Activated T-cell treated with anti-CD3 and anti-CD28 coated beads, Interleukin-2, amount 50 U/mL, for 24 hours (primary cell): ENCODE measurements at regions not wholly inside any gene's neighbourhood (a gene's known extent, or its start where the extent isn't known, plus 50 kb on each side); places are given as distances from the start of the nearest gene placed in this dataset.

Experiments used
- DNase-seq: peaks from one replicate; pipeline ENCODE4 v3.0.0-alpha.2; 2020
- H3K27ac Mint-ChIP-seq: 2 replicates; pipeline ENCODE4 v1.8.0; 2020; ENCODE audit warnings: mild to moderate bottlenecking, mixed read lengths
- H3K27me3 Mint-ChIP-seq: 2 replicates; pipeline ENCODE4 v1.8.0; 2020; ENCODE audit warnings: mixed read lengths
- H3K36me3 Mint-ChIP-seq: 2 replicates; pipeline ENCODE4 v1.8.0; 2020; ENCODE audit warnings: low read depth, mixed read lengths
- H3K4me1 Mint-ChIP-seq: 2 replicates; pipeline ENCODE4 v1.8.0; 2020; ENCODE audit warnings: low read depth, mixed read lengths
- H3K4me3 Mint-ChIP-seq: 2 replicates; pipeline ENCODE4 v1.8.0; 2020; ENCODE audit warnings: mild to moderate bottlenecking, moderate library complexity, mixed read lengths
- H3K9me3 Mint-ChIP-seq: 2 replicates; pipeline ENCODE4 v1.8.0; 2020; ENCODE audit warnings: mixed read lengths

DNA sequence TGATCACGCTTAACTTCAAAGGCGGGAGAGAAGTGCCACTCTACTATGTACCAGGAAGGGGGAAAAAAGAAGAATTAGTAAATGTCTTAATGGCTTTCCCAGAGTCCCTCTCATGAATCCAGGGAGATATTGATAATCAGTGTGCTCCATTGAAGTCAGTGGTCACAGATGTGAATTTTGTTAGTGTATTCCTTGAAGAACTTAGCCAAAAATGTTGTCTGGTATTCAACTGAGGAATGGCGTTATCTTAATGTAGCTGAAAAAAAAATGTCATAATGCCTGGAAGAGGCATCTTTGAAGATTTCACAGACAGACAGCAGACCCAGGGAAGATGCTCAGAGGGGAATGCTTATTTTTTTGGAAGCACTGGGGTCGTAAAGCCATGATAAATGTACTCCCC, 250.4 kb downstream of the WDR11 start:
- H3K4me3 Mint-ChIP-seq = no peak overlapping the region
- no peaks in the 10 kb centered on the region for H3K36me3 Mint-ChIP-seq
- H3K27ac Mint-ChIP-seq = no peak overlapping the region
- no peak for DNase-seq
- no peaks in the 10 kb centered on the region for H3K27me3 Mint-ChIP-seq
- H3K4me1 Mint-ChIP-seq = no peaks in the 10 kb centered on the region
- H3K9me3 Mint-ChIP-seq = no peaks in the 10 kb centered on the region

DNA sequence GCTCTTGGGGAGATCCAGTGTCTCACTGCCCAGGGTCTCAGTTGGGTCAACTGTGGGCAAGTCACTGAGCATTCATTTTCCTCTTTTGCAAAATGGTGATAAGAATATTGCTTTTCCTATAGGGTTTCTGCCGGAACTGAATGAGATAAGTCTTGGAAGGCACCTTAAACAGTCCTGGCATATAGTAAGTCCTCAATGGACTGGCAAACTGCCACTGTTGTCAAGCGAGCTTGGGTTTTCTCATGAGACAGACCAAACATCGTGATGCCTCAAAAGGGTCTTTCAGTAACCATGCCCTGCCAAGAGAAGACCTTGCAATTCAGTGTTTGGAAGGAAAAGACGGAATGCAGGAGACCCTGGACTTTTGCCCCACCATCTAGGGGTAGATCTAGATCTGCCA, 251.5 kb downstream of the WDR11 start:
- no peak for DNase-seq
- H3K27ac Mint-ChIP-seq = no peak overlapping the region
- H3K4me3 Mint-ChIP-seq = no peak overlapping the region
- no peaks in the 10 kb centered on the region for H3K9me3 Mint-ChIP-seq
- no peaks in the 10 kb centered on the region for H3K4me1 Mint-ChIP-seq
- H3K36me3 Mint-ChIP-seq = no peaks in the 10 kb centered on the region
- no peaks in the 10 kb centered on the region for H3K27me3 Mint-ChIP-seq

DNA sequence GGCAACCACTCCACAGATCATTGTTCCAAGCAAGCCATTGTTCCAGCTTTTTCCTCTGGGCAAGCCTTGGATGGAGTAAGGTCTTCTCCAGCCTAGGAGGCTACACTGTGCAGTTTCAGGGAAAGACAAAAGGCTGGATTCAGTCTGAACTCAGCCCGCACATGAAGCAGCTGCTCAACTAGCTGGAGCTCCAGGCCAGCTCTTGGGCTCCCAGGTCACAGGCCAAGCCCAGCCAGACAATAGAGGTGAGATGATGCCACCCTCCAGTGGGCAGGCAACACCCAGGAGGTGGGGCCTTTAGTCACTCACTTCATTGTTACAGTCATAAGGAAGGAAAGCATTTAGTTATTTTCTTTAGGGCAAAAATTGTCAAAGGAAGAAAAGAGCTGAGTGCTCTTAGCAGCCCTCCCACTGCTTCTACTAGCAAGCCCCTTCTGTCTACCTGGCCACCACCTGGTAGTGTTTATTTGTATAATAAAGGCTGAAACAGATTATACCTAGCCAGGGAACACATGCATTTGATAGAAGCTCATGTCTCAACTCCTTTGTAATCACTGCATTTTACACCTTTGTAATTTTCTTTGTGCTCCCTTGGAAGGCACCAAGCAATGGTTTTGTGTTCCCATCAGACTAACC, 253.4 kb downstream of the WDR11 start:
- Mint-ChIP-seq H3K9me3 (no peaks in the 10 kb centered on the region), H3K36me3 (no peaks in the 10 kb centered on the region), H3K27ac (no peak overlapping the region), H3K4me3 (no peak overlapping the region), H3K27me3 (no peaks in the 10 kb centered on the region), H3K4me1 (no peaks in the 10 kb centered on the region)
- no peak for DNase-seq

DNA sequence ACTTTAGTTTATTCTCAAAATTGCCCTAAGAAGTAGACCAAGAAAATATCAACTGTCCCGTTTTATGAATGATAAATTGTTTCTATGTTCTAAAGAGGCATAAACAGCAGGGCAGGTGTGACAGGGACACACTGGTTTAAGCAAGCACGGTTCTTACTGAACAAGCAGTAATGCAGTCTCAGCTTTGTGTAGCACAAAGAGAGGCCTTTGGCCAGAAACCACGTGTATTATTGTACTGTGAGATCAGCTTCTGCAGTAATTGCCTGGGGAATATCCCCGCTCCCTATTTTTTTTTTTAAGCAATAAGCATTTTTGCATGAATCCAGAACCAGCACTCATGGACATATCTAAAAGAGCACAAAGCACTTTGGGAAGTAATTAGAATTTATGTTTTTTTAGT, 255.4 kb downstream of the WDR11 start:
- Mint-ChIP-seq H3K4me1 (no peaks in the 10 kb centered on the region), H3K27ac (no peak overlapping the region), H3K36me3 (no peaks in the 10 kb centered on the region), H3K4me3 (no peak overlapping the region), H3K9me3 (no peaks in the 10 kb centered on the region), H3K27me3 (no peaks in the 10 kb centered on the region)
- DNase-seq = no peak

DNA sequence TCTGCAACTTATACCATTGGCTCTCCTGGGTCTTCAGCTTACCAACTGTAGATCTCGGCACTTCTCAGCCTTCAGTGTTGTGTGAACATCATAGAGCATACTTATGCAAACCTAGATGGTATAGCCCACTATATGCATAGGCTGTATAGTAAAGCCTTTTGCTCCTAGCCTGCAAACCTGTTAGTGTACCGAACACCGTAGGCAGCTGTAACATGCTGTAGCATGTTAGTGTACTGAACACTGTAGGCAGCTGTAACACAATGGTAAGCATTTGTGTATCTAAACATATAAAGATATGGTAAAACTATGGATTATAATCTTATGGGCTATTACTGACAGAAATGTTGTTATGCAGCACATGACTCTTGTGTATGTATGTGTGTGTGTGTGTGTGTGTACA, 256.9 kb downstream of the WDR11 start:
- Mint-ChIP-seq H3K9me3 (no peaks in the 10 kb centered on the region), H3K27ac (no peak overlapping the region), H3K27me3 (no peaks in the 10 kb centered on the region), H3K36me3 (no peaks in the 10 kb centered on the region), H3K4me1 (no peaks in the 10 kb centered on the region), H3K4me3 (no peak overlapping the region)
- DNase-seq = no peak

DNA sequence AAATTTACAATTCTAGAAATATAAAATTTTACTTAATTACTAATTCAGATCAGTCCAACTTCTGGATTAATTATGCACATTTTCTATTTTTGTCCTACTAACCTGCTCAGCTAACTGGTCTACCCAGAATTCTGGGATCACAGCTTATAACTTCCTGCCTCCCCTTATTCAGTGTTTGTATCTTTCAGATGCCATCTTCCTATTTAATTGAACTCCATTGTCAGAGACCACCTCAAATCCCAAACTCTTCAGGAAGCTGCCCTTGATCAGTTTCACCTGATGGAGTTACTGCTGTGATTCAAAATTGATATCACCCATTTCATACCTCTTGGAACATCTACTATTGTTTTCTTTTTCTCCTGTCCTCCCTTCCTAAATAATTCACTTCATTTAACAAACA, 259.2 kb downstream of the WDR11 start:
- no peaks in the 10 kb centered on the region for H3K36me3 Mint-ChIP-seq
- H3K4me1 Mint-ChIP-seq = no peaks in the 10 kb centered on the region
- no peak for DNase-seq
- H3K27ac Mint-ChIP-seq = no peak overlapping the region
- no peaks in the 10 kb centered on the region for H3K9me3 Mint-ChIP-seq
- H3K4me3 Mint-ChIP-seq = no peak overlapping the region
- H3K27me3 Mint-ChIP-seq = no peaks in the 10 kb centered on the region

DNA sequence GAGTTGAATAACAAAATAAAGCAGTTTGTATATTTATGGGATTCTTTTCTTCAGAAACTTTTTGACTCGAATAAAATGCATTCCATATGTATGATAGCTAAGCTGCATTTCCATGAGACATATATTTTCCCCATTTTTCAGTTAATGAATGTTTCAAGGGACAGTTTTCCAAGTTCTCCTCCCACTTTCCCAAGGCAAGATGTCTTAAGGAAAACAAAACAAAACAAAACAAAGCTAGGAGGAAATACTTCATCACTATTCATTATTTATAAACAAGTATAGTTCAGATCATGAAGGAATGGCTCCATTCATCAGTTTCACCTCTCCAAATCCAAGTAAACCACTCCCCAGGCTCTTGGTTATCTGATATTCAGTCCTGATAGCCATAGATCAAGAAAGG, 261.0 kb downstream of the WDR11 start:
- no peak overlapping the region for H3K4me3 Mint-ChIP-seq
- no peaks in the 10 kb centered on the region for H3K27me3 Mint-ChIP-seq
- H3K9me3 Mint-ChIP-seq = peaks cover 7% of the 10 kb centered on the region
- no peak for DNase-seq
- no peak overlapping the region for H3K27ac Mint-ChIP-seq
- H3K36me3 Mint-ChIP-seq = no peaks in the 10 kb centered on the region
- no peaks in the 10 kb centered on the region for H3K4me1 Mint-ChIP-seq

DNA sequence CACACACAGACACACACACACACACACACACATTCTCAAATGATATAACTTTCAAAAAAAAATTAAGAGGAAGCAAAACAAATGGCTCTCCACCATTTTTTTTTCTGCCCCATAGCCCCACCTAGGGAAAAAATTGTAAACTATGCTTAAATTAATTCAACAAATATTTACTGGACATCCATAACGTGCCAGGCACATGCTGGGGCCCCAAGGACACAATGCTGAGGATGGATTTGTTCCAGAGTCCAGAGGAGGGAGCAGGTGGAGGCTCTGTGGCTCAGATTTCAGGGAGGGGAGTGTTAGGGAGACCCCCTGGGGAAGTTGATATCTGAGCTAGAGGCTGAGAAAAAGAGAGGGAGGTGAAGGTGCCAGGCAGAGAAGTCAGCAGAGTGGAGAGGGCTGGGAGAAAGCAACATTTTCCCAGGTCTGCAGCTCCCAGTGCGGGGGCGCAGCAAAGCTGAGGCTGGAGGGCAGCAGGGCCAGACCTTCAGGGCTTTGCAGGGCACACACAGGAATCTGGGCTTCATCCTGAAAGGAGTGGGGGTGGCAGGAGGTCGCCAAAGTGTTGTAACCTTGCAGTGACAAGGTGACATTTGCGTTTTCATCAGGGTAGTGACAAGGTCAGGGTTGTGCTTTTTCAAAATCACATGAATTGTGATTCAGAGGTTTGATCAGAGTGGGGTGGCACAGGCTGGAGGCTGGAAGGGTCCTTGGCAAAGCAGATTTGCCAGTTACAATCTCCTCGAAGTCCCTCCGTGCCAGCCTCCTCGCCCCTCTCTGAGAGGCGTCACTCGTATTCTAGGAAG, 261.6 kb downstream of the WDR11 start:
- H3K27me3 Mint-ChIP-seq = no peaks in the 10 kb centered on the region
- H3K4me3 Mint-ChIP-seq = no peak overlapping the region
- H3K9me3 Mint-ChIP-seq = peaks cover 7% of the 10 kb centered on the region
- H3K27ac Mint-ChIP-seq = no peak overlapping the region
- no peak for DNase-seq
- no peaks in the 10 kb centered on the region for H3K4me1 Mint-ChIP-seq
- H3K36me3 Mint-ChIP-seq = no peaks in the 10 kb centered on the region

DNA sequence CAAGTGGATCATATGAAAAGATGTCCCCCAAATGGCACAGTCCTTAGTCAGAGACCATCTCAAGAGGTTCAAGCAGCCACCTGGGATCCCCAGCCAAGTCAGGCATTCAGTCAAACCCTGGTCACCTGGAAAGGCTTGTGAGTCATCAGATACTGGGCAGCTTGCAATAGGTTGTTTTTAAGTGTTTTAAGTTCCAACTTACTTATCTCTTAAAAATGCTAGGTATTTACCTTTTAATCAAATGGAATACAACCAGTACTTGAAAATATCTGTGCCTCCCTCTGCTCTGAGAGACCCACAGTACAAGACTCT, 262.2 kb downstream of the WDR11 start:
- no peaks in the 10 kb centered on the region for H3K27me3 Mint-ChIP-seq
- DNase-seq = no peak
- H3K4me3 Mint-ChIP-seq = no peak overlapping the region
- H3K4me1 Mint-ChIP-seq = no peaks in the 10 kb centered on the region
- H3K27ac Mint-ChIP-seq = no peak overlapping the region
- peaks cover 7% of the 10 kb centered on the region for H3K9me3 Mint-ChIP-seq
- H3K36me3 Mint-ChIP-seq = no peaks in the 10 kb centered on the region

DNA sequence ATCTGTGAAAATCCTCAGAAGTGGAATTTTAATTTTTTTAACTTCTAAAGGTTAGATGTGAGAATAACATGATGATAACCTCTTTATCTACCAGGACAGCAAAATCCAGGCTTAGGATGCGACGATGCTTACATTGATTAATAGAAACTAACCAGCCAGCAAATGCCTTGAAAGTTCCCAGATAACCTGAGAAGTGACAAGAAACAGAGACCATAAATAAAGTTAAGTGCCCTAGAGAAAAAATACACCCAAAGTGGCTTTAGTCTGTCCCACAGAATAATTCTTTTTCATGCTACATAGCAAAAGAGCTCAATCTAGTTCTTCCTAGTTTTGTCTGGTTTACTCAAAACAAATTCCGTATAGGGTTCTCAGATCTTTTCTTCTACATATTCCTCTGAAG, 262.7 kb downstream of the WDR11 start:
- Mint-ChIP-seq H3K27ac (no peak overlapping the region), H3K36me3 (no peaks in the 10 kb centered on the region), H3K4me1 (no peaks in the 10 kb centered on the region), H3K9me3 (peaks cover 7% of the 10 kb centered on the region), H3K27me3 (no peaks in the 10 kb centered on the region), H3K4me3 (no peak overlapping the region)
- DNase-seq = no peak

DNA sequence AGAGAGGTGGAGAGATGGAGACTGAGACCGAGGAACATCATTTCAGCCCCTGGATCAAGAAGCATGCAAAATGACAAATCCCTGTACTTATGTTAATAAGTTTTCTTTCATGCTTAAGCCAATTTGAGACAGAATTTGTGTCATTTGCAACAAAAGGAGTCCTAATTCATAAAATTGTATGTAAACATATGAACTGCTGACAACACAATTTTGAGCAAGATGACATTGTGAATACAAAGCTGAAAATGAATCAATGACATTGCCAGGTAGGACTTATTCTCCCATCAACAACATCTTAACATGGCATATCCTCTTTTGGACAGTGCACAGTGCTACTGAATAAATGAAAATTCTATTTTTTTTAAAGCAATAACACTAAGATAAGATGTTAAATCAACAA, 264.0 kb downstream of the WDR11 start:
- Mint-ChIP-seq H3K27me3 (no peaks in the 10 kb centered on the region), H3K4me3 (no peak overlapping the region), H3K27ac (no peak overlapping the region), H3K9me3 (peaks cover 7% of the 10 kb centered on the region), H3K4me1 (no peaks in the 10 kb centered on the region), H3K36me3 (no peaks in the 10 kb centered on the region)
- DNase-seq = no peak

DNA sequence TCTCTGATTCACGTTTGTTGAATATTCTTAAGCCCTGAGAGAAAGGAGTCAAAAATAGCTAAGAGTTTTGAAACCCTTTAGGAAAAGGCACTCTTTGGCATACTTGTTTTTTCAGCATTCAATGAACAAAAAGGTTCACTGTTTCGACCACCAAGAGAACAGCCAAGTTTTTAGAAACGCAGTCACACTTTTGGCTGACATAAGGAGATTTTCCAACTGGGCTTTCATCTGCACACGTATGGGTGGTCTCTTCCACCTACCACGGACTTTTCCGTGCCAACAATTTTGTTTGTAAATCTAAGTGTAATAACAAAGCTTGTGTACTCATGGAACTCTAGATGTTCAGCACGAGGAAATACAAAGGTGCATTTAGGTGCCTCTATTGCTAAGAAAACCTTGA, 270.3 kb downstream of the WDR11 start:
- H3K27me3 Mint-ChIP-seq = no peaks in the 10 kb centered on the region
- no peak overlapping the region for H3K27ac Mint-ChIP-seq
- DNase-seq = no peak
- H3K9me3 Mint-ChIP-seq = peaks cover under 1% of the 10 kb centered on the region
- no peak overlapping the region for H3K4me3 Mint-ChIP-seq
- H3K4me1 Mint-ChIP-seq = no peaks in the 10 kb centered on the region
- H3K36me3 Mint-ChIP-seq = no peaks in the 10 kb centered on the region

DNA sequence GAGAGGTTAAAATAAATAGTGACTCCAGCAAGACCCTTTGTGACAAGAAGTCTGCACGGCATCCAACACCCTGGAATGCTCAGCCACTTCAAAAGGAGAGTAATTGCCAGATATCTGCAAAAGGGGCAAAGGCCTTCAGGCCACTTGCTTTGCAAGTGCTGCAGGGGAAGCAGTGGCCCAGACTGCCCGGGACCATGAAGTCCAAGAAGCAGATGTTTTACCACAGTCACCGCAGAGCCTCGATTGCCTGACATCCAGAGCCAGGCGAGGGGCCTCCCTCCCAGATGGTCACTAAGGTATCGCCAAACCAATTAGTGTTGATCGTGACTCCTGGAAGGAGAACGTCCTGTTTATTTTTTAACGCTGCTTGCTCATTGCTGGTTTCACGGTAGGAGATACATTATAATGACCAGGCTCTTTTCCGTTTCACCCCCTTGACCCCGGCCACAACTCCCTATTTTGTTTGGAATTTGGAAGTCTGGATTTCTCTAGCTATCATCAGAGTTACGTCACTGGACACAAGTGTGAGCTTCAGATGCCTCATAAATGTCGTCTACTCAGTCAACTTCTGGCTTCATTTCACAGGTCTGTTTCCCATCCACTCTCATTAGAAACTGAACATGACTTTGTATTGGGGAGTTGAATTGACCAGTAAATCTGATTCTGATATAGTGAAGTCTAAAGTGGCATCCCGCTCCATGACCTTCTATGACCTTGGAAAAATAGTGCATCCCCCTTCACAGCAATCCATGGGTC, 276.2 kb downstream of the WDR11 start:
- Mint-ChIP-seq H3K9me3 (no peaks in the 10 kb centered on the region), H3K4me1 (no peaks in the 10 kb centered on the region), H3K4me3 (no peak overlapping the region), H3K36me3 (no peaks in the 10 kb centered on the region), H3K27me3 (no peaks in the 10 kb centered on the region), H3K27ac (no peak overlapping the region)
- DNase-seq = no peak

DNA sequence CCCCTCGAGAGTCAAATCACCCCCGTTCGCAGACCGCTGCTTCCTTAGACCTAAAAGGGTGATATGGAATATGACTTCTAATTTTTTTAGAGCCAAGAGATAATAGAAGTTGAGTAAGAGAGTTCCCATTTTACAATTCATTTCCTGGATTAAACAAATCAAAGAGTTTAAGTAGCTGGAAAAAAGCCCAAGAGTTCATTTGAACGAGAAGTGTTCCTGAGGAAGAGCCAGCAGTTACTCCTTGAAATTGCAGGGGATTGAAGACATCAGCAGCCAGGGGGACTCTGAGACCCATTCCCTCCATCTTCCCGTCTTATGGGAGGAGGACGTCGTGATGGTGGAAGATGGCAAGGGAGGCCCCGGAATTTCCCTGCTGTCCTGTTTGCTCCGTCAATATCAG, 277.0 kb downstream of the WDR11 start:
- DNase-seq = no peak
- H3K4me1 Mint-ChIP-seq = no peaks in the 10 kb centered on the region
- no peaks in the 10 kb centered on the region for H3K27me3 Mint-ChIP-seq
- H3K36me3 Mint-ChIP-seq = no peaks in the 10 kb centered on the region
- H3K9me3 Mint-ChIP-seq = no peaks in the 10 kb centered on the region
- no peak overlapping the region for H3K4me3 Mint-ChIP-seq
- H3K27ac Mint-ChIP-seq = no peak overlapping the region

DNA sequence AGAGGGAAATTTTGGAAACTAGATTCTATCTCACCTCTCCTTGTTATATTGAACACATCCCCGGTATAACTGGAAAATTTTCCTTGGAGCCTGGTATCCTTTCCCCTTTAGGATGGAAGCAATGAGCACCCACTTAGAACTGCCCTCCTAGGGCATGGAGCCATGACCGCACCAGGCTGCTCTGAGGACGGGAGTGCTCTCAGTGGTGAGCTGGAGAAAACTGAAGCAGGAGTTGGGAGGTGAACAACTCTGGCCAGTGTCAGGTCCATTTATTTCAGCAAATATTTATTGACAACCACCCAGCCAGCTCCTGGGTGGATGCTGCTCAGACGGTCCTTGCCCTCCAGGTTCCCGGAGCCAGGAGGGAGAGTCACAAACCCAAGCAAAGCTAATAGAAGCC, 278.1 kb downstream of the WDR11 start:
- Mint-ChIP-seq H3K9me3 (no peaks in the 10 kb centered on the region), H3K4me1 (no peaks in the 10 kb centered on the region), H3K36me3 (no peaks in the 10 kb centered on the region), H3K27me3 (no peaks in the 10 kb centered on the region), H3K4me3 (no peak overlapping the region), H3K27ac (no peak overlapping the region)
- DNase-seq = no peak
